SK-N-SH treated with all-trans-retinoic acid at 6 μM for 48 hours (cell line): ENCODE measurements at regions not wholly inside any gene's neighbourhood (a gene's known extent, or its start where the extent isn't known, plus 50 kb on each side); places are given as distances from the start of the nearest gene placed in this dataset.

ENCODE experiments used
- ATAC-seq: fragments of 200-7000 bp; cut with Tn5 transposase; 3 replicates; pipeline ENCODE4 v1.9.1; 2020; ENCODE audit warnings: mild to moderate bottlenecking, moderate library complexity
- ARNTL ChIP-seq: fragments of 450-650 bp; formaldehyde crosslinking; IDR thresholded peaks from 2 replicates; pipeline ENCODE4 v1.5.0; 2020; ENCODE audit warnings: low read depth, mild to moderate bottlenecking, moderate library complexity, borderline replicate concordance
- BACH2 ChIP-seq: fragments of 250-450 bp; sonication (Bioruptor Pico); IDR thresholded peaks from 2 replicates; pipeline ENCODE4 v1.9.0; 2021; ENCODE audit warnings: mild to moderate bottlenecking, borderline replicate concordance
- CSDC2 ChIP-seq: fragments of 250-450 bp; sonication (Bioruptor Pico); IDR thresholded peaks from 2 replicates; pipeline ENCODE4 v1.5.0; 2020; ENCODE audit warnings: mild to moderate bottlenecking, moderate library complexity
- ESRRG ChIP-seq: fragments of 250-450 bp; sonication (Bioruptor Pico); IDR thresholded peaks from 2 replicates; pipeline ENCODE4 v1.6.1; 2021; ENCODE audit warnings: mild to moderate bottlenecking
- GLIS3 ChIP-seq: fragments of 250-450 bp; sonication (Bioruptor Pico); IDR thresholded peaks from 2 replicates; pipeline ENCODE4 v1.5.0; 2020; ENCODE audit warnings: mild to moderate bottlenecking, moderate library complexity
- ISL1 ChIP-seq: fragments of 250-450 bp; sonication (Bioruptor Pico); IDR thresholded peaks from 2 replicates; pipeline ENCODE4 v2.1.2; 2022; ENCODE audit warnings: mild to moderate bottlenecking, moderate library complexity
- OSR1 ChIP-seq: fragments of 250-450 bp; sonication (Bioruptor Pico); IDR thresholded peaks from 2 replicates; pipeline ENCODE4 v1.8.0; 2022; ENCODE audit warnings: moderate library complexity, mild to moderate bottlenecking, inconsistent platforms
- PPARA ChIP-seq: fragments of 250-450 bp; sonication (Bioruptor Pico); IDR thresholded peaks from 2 replicates; pipeline ENCODE4 v1.5.0; 2020; ENCODE audit warnings: mild to moderate bottlenecking, borderline replicate concordance
- RARB ChIP-seq: fragments of 250-450 bp; sonication (Bioruptor Pico); IDR thresholded peaks from 2 replicates; pipeline ENCODE4 v1.8.0; 2021; ENCODE audit warnings: mild to moderate bottlenecking, moderate library complexity
- SNAI2 ChIP-seq: fragments of 250-450 bp; sonication (Bioruptor Pico); IDR thresholded peaks from 2 replicates; pipeline ENCODE4 v1.5.0; 2020; ENCODE audit warnings: mild to moderate bottlenecking, moderate library complexity
- TCF4 ChIP-seq: fragments of 250-450 bp; sonication (Bioruptor Pico); IDR thresholded peaks from 2 replicates; pipeline ENCODE4 v1.8.0; 2021; ENCODE audit warnings: mild to moderate bottlenecking, moderate library complexity, borderline replicate concordance
- TOX ChIP-seq: fragments of 250-450 bp; sonication (Bioruptor Pico); IDR thresholded peaks from 2 replicates; pipeline ENCODE4 v1.8.0; 2021; ENCODE audit warnings: mild to moderate bottlenecking, moderate library complexity, borderline replicate concordance
- ZC3H10 ChIP-seq: fragments of 250-450 bp; sonication (Bioruptor Pico); IDR thresholded peaks from 2 replicates; pipeline ENCODE4 v1.5.1; 2021; ENCODE audit warnings: mild to moderate bottlenecking, moderate library complexity
- ZFP3 ChIP-seq: fragments of 250-450 bp; sonication (Bioruptor Pico); IDR thresholded peaks from 2 replicates; pipeline ENCODE4 v1.5.0; 2020; ENCODE audit warnings: mild to moderate bottlenecking, moderate library complexity
- ZFP30 ChIP-seq: fragments of 450-650 bp; formaldehyde crosslinking; IDR thresholded peaks from 2 replicates; pipeline ENCODE4 v1.5.0; 2022; ENCODE audit warnings: mild to moderate bottlenecking, moderate library complexity
- ZNF565 ChIP-seq: fragments of 450-650 bp; formaldehyde crosslinking; conservative IDR thresholded peaks from 2 replicates; pipeline ENCODE4 v1.5.0; 2020; ENCODE audit warnings: low read depth, mild to moderate bottlenecking, moderate library complexity
- ZNF70 ChIP-seq: fragments of 450-650 bp; formaldehyde crosslinking; IDR thresholded peaks from 2 replicates; pipeline ENCODE4 v1.5.0; 2020; ENCODE audit warnings: mild to moderate bottlenecking, moderate library complexity
- ZNF8 ChIP-seq: fragments of 450-650 bp; formaldehyde crosslinking; IDR thresholded peaks from 2 replicates; pipeline ENCODE4 v1.5.0; 2020; ENCODE audit warnings: mild to moderate bottlenecking, moderate library complexity
- TF ChIP-seq, protein P1 (sequence below): fragments of 250-450 bp; sonication (Bioruptor Pico); IDR thresholded peaks from 2 replicates; pipeline ENCODE4 v1.5.1; 2020; ENCODE audit warnings: low read depth, mild to moderate bottlenecking, moderate library complexity
- TF ChIP-seq, protein P2 (sequence below): fragments of 250-450 bp; sonication (Bioruptor Pico); IDR thresholded peaks from 2 replicates; pipeline ENCODE4 v1.5.0; 2020; ENCODE audit warnings: mild to moderate bottlenecking, moderate library complexity
- TF ChIP-seq, protein P3 (sequence below): fragments of 250-450 bp; sonication (Bioruptor Pico); IDR thresholded peaks from 2 replicates; pipeline ENCODE4 v1.8.0; 2020; ENCODE audit warnings: mild to moderate bottlenecking, moderate library complexity, borderline replicate concordance

DNA sequence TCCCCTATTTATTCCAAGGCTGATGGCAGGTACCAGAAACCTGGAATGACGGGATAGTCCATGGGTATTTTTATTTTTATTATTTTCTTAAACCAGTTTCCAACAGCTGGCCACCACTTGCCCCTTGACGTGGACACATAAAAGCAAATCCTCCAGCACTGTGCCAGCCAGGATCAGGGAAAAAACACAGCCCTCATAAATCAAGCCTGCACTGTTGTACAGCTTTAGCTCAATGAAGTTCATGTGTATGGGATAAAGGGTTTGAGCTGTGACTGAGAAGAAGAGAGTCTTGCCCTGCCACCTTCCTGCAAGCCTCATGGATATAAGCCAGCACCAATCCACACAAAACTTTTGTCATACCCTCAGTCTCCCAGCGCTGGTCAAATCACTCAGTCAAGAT lies 303.8 kb upstream of the SPAG17 start:
- no peak for ATAC-seq
- TF ChIP-seq, protein P1, sequence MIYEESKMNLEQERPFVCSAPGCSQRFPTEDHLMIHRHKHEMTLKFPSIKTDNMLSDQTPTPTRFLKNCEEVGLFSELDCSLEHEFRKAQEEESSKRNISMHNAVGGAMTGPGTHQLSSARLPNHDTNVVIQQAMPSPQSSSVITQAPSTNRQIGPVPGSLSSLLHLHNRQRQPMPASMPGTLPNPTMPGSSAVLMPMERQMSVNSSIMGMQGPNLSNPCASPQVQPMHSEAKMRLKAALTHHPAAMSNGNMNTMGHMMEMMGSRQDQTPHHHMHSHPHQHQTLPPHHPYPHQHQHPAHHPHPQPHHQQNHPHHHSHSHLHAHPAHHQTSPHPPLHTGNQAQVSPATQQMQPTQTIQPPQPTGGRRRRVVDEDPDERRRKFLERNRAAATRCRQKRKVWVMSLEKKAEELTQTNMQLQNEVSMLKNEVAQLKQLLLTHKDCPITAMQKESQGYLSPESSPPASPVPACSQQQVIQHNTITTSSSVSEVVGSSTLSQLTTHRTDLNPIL, result no peak
- TF ChIP-seq ESRRG (CRISPR knock-in tag), result no peak
- no peak for TF ChIP-seq BACH2
- no peak for TF ChIP-seq RARB (CRISPR knock-in tag)
- TF ChIP-seq GLIS3 (CRISPR knock-in tag), result no peak
- no peak for TF ChIP-seq TOX
- no peak for TF ChIP-seq ISL1
- TF ChIP-seq, all 23 proteins: peak for 0

DNA sequence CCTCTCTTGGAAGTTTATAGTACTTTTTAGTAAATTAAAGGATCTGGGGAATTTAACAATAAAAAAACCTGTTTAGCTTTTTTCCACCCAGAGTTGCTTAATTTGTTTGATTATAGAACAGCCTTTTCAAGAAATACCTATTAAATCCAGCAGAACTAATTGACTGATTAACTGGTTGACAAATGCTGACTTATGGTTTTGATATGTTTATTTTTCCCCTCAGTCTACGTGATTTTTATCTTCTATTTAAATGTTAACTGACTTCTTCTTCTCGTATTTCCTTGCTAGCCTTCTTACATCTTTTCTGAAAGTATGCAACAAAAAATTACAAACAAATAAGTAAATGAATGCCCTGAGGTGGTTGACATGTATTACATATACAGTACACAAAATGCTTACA lies 302.9 kb upstream of the SPAG17 start:
- TF ChIP-seq ZNF70, result no peak
- no peak for TF ChIP-seq OSR1 (CRISPR knock-in tag)
- TF ChIP-seq ARNTL (CRISPR knock-in tag), result no peak
- TF ChIP-seq ZC3H10 (CRISPR knock-in tag), result no peak
- TF ChIP-seq ZFP30 (CRISPR knock-in tag), result no peak
- TF ChIP-seq ZNF8 (CRISPR knock-in tag), result no peak
- TF ChIP-seq, protein P1, result no peak
- no peak for TF ChIP-seq RARB (CRISPR knock-in tag)
- TF ChIP-seq TOX, result no peak

DNA sequence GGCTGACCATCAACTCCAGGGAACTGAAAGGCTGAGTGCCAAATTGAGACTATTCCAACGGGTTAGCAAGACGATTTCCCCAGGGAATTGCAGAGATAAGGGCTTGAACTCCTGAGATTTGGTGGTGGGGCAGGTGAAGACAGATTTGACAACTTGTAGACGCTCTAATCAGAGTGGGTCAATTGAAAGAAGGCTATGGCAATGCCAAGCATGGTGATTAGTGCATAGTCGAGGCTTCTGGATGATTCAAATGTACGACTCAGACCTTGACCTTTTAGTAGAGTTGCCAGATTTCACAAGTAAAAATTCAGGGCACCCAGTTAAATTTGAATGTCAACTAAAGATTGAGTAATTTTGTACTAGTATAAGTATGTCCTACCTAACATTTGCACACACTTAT lies 302.1 kb upstream of the SPAG17 start:
- no peak for TF ChIP-seq ZNF70
- TF ChIP-seq, protein P1, result no peak
- no peak for TF ChIP-seq TCF4 (CRISPR knock-in tag)
- TF ChIP-seq ZNF565 (CRISPR knock-in tag), result no peak
- no peak for TF ChIP-seq ISL1
- no peak for TF ChIP-seq ARNTL (CRISPR knock-in tag)
- no peak for TF ChIP-seq SNAI2
- no peak for TF ChIP-seq OSR1 (CRISPR knock-in tag)
- TF ChIP-seq CSDC2 (CRISPR knock-in tag), result no peak
- no peak for TF ChIP-seq BACH2
- no peak for ATAC-seq

More for the DNA sequence above, 302.9 kb upstream of the SPAG17 start:
- ATAC-seq, result no peak

DNA sequence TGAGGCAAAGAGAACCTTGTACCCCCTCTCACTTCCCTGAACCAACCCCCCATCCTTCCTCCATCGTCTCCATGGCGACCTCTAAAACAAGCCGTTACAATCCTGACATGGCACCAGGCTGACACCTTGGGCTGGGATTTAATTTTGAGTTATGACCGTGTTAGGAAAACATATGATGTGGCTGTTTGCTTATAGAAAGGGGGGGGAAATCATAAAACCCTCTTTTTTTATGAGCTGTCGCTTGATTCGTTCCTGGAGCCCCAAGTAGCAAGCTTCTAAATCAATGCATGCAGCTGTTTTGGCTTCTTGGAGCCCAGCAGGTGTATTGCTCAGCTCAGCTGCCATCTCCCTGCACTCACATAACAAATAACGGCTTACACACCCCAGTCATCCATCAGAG lies 301.2 kb upstream of the SPAG17 start:
- TF ChIP-seq ARNTL (CRISPR knock-in tag) (no peak), ZFP3 (CRISPR knock-in tag) (no peak), PPARA (CRISPR knock-in tag) (no peak), ZNF565 (CRISPR knock-in tag) (no peak), ZNF8 (CRISPR knock-in tag) (no peak), TOX (no peak)
- TF ChIP-seq, protein P2, sequence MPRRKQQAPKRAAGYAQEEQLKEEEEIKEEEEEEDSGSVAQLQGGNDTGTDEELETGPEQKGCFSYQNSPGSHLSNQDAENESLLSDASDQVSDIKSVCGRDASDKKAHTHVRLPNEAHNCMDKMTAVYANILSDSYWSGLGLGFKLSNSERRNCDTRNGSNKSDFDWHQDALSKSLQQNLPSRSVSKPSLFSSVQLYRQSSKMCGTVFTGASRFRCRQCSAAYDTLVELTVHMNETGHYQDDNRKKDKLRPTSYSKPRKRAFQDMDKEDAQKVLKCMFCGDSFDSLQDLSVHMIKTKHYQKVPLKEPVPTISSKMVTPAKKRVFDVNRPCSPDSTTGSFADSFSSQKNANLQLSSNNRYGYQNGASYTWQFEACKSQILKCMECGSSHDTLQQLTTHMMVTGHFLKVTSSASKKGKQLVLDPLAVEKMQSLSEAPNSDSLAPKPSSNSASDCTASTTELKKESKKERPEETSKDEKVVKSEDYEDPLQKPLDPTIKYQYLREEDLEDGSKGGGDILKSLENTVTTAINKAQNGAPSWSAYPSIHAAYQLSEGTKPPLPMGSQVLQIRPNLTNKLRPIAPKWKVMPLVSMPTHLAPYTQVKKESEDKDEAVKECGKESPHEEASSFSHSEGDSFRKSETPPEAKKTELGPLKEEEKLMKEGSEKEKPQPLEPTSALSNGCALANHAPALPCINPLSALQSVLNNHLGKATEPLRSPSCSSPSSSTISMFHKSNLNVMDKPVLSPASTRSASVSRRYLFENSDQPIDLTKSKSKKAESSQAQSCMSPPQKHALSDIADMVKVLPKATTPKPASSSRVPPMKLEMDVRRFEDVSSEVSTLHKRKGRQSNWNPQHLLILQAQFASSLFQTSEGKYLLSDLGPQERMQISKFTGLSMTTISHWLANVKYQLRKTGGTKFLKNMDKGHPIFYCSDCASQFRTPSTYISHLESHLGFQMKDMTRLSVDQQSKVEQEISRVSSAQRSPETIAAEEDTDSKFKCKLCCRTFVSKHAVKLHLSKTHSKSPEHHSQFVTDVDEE (CRISPR knock-in tag), result no peak
- TF ChIP-seq, protein P1, result no peak
- TF ChIP-seq, protein P3, sequence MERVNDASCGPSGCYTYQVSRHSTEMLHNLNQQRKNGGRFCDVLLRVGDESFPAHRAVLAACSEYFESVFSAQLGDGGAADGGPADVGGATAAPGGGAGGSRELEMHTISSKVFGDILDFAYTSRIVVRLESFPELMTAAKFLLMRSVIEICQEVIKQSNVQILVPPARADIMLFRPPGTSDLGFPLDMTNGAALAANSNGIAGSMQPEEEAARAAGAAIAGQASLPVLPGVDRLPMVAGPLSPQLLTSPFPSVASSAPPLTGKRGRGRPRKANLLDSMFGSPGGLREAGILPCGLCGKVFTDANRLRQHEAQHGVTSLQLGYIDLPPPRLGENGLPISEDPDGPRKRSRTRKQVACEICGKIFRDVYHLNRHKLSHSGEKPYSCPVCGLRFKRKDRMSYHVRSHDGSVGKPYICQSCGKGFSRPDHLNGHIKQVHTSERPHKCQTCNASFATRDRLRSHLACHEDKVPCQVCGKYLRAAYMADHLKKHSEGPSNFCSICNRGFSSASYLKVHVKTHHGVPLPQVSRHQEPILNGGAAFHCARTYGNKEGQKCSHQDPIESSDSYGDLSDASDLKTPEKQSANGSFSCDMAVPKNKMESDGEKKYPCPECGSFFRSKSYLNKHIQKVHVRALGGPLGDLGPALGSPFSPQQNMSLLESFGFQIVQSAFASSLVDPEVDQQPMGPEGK (CRISPR knock-in tag), result no peak
- TF ChIP-seq, all 23 proteins: peak for 0

More for the DNA sequence above, 301.2 kb upstream of the SPAG17 start:
- ATAC-seq, result no peak
